Tibial nerve (tissue), 3 donors: ENCODE measurements at regions not wholly inside any gene's neighbourhood (a gene's known extent, or its start where the extent isn't known, plus 50 kb on each side); places are given as distances from the start of the nearest gene placed in this dataset.

ENCODE experiments used
- POLR2A ChIP-seq, 2 donors: fragments of 450-650 bp; IDR thresholded peaks; one replicate each; pipeline ENCODE4 v1.6.1; 2017; ENCODE audit warnings: antibody characterized with exemption in 2 of 2, mild to moderate bottlenecking in 2 of 2, moderate library complexity in 2 of 2
- TF ChIP-seq, protein P1 (sequence below), 5 experiments: fragments of 200-600 bp in 3 of 5; fragments of 450-650 bp in 2 of 5; sonication (generic) in 3 of 5; IDR thresholded peaks; one replicate each; pipeline ENCODE4 v1.5.1; 2016 to 2019; ENCODE audit warnings: antibody characterized with exemption in 5 of 5, mild to moderate bottlenecking in 3 of 5, moderate library complexity in 2 of 5

DNA sequence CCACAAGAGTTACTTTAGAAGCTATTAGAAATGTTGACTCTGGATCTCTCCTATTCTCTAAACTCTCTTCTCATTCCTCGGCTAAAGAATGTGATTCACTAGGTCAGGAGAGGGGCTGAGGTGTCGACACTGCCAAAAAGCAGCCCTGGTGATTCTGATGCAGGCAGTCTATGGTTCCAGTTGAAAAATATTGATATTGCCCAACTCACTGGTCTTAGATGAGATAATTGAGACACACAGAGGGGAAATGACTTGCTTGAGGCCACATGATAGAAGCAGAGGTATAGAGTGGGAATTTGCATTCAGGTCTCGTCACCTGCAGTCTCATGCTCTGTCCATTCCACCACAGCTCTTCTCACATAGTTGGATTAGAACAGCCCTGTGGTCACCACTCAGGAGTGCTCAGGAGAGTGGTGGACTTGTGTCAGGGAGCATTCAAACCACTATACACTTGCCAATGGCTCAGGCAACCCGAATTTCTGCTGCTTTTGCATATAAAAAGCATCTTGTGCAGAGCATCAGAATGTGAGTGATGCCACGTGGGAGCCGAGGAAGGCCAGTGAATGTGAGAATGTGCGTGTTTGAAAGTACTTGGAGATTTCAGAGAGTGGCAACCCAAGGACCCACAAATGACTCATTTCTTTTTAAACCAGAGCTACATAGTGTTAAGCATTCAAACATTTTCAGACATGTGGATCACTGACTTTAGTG lies 65.1 kb upstream of the CTLA4 start:
- TF ChIP-seq, protein P1, sequence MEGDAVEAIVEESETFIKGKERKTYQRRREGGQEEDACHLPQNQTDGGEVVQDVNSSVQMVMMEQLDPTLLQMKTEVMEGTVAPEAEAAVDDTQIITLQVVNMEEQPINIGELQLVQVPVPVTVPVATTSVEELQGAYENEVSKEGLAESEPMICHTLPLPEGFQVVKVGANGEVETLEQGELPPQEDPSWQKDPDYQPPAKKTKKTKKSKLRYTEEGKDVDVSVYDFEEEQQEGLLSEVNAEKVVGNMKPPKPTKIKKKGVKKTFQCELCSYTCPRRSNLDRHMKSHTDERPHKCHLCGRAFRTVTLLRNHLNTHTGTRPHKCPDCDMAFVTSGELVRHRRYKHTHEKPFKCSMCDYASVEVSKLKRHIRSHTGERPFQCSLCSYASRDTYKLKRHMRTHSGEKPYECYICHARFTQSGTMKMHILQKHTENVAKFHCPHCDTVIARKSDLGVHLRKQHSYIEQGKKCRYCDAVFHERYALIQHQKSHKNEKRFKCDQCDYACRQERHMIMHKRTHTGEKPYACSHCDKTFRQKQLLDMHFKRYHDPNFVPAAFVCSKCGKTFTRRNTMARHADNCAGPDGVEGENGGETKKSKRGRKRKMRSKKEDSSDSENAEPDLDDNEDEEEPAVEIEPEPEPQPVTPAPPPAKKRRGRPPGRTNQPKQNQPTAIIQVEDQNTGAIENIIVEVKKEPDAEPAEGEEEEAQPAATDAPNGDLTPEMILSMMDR (IDR thresholded peaks at IDR 0.05): no peak
- TF ChIP-seq POLR2A (IDR thresholded peaks at IDR 0.05): no peak
